HG03354 (cell line): ENCODE measurements at regions not wholly inside any gene's neighbourhood (a gene's known extent, or its start where the extent isn't known, plus 50 kb on each side); places are given as distances from the start of the nearest gene placed in this dataset.

Experiments used
- ATAC-seq: cut with Tn5 transposase; IDR thresholded peaks from one replicate; pipeline ENCODE4 v1.9.1; 2021; ENCODE audit warnings: mild to moderate bottlenecking; ENCODE audit not compliant: unreplicated experiment, poor library complexity, severe bottlenecking

- ATAC-seq, result no peak
These were observed 51.8 kb upstream of the TLE1 start for GRCh38 chr9:81741103-81741502.

- no peak for ATAC-seq
These were observed 58.7 kb upstream of the TLE1 start for GRCh38 chr9:81748091-81748490.

GRCh38 chr9:81753436-81753835, 64.1 kb upstream of the TLE1 start:
- no peak for ATAC-seq

GRCh38 chr9:81754245-81754644, 64.9 kb upstream of the TLE1 start:
- no peak for ATAC-seq

GRCh38 chr9:81755721-81756120, 66.4 kb upstream of the TLE1 start:
- no peak for ATAC-seq

- no peak for ATAC-seq
These were observed 67.2 kb upstream of the TLE1 start for GRCh38 chr9:81756561-81756960.

GRCh38 chr9:81758123-81758797, 68.9 kb upstream of the TLE1 start:
- no peak for ATAC-seq

- ATAC-seq, result no peak
These were observed 70.4 kb upstream of the TLE1 start for GRCh38 chr9:81759680-81760215.

GRCh38 chr9:81767921-81768320, 78.6 kb upstream of the TLE1 start:
- no peak for ATAC-seq

GRCh38 chr9:81771571-81771970, 82.2 kb upstream of the TLE1 start:
- no peak for ATAC-seq

GRCh38 chr9:81772144-81772543, 82.8 kb upstream of the TLE1 start:
- no peak for ATAC-seq

- no peak for ATAC-seq
These were observed 87.0 kb upstream of the TLE1 start for GRCh38 chr9:81776390-81776789.

- ATAC-seq, result no peak
These were observed 87.5 kb upstream of the TLE1 start for GRCh38 chr9:81776834-81777233.

GRCh38 chr9:81777482-81777881, 88.1 kb upstream of the TLE1 start:
- ATAC-seq, result no peak

- ATAC-seq, result no peak
These were observed 93.1 kb upstream of the TLE1 start for GRCh38 chr9:81782313-81782995.

GRCh38 chr9:81787747-81788632, 98.6 kb upstream of the TLE1 start:
- no peak for ATAC-seq

- no peak for ATAC-seq
These were observed 100.4 kb upstream of the TLE1 start for GRCh38 chr9:81789721-81790120.

- no peak for ATAC-seq
These were observed 100.8 kb upstream of the TLE1 start for GRCh38 chr9:81790166-81790565.

- no peak for ATAC-seq
These were observed 101.7 kb upstream of the TLE1 start for GRCh38 chr9:81791076-81791475.

- no peak for ATAC-seq
These were observed 109.3 kb upstream of the TLE1 start for GRCh38 chr9:81798606-81799005.
